Esophagus muscularis mucosa (tissue), 4 donors: ENCODE measurements at regions not wholly inside any gene's neighbourhood (a gene's known extent, or its start where the extent isn't known, plus 50 kb on each side); places are given as distances from the start of the nearest gene placed in this dataset.

Experiments used
- EP300 ChIP-seq: sonication (generic); formaldehyde crosslinking; IDR thresholded peaks from one replicate; pipeline ENCODE4 v1.6.1; 2017; ENCODE audit warnings: antibody characterized with exemption
- POLR2A ChIP-seq: fragments of 450-650 bp; IDR thresholded peaks from one replicate; pipeline ENCODE4 v1.6.1; 2017; ENCODE audit warnings: antibody characterized with exemption, moderate library complexity, mild to moderate bottlenecking, low read depth
- POLR2AphosphoS5 ChIP-seq, 2 donors: sonication (generic); formaldehyde crosslinking; IDR thresholded peaks; one replicate each; pipeline ENCODE4 v1.6.1; 2017; ENCODE audit warnings: antibody characterized with exemption in 2 of 2
- TF ChIP-seq, protein P1 (sequence below), 3 experiments: fragments of 200-600 bp in 2 of 3; fragments of 450-650 bp in 1 of 3; sonication (generic) in 2 of 3; IDR thresholded peaks; one replicate each; pipeline ENCODE4 v1.5.1; 2017 to 2019; ENCODE audit warnings: antibody characterized with exemption in 3 of 3, mild to moderate bottlenecking in 2 of 3, moderate library complexity in 1 of 3

DNA sequence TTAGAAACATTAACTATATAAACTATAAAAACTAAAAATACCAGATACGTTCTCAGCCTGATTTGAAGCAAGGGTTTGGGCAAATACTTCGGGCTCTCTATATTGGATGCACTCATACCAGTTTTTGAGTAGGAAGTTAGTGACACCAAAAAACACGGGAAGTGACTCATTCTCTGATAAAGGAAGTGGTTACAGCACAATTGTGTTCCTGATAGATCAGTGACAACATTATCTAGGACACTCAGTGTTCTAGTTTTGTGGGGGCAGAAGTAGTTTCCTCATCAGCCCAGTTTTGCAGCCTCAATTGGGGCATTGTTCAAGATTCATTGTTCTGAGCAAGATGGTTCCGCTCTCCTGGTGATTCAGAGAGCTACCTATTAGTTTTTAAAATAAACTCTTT lies 469.6 kb upstream of the DPPA4 start:
- TF ChIP-seq, protein P1, sequence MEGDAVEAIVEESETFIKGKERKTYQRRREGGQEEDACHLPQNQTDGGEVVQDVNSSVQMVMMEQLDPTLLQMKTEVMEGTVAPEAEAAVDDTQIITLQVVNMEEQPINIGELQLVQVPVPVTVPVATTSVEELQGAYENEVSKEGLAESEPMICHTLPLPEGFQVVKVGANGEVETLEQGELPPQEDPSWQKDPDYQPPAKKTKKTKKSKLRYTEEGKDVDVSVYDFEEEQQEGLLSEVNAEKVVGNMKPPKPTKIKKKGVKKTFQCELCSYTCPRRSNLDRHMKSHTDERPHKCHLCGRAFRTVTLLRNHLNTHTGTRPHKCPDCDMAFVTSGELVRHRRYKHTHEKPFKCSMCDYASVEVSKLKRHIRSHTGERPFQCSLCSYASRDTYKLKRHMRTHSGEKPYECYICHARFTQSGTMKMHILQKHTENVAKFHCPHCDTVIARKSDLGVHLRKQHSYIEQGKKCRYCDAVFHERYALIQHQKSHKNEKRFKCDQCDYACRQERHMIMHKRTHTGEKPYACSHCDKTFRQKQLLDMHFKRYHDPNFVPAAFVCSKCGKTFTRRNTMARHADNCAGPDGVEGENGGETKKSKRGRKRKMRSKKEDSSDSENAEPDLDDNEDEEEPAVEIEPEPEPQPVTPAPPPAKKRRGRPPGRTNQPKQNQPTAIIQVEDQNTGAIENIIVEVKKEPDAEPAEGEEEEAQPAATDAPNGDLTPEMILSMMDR (IDR thresholded peaks at IDR 0.05), result no peak
- TF ChIP-seq EP300 (no peak), POLR2A (no peak), POLR2AphosphoS5 (IDR thresholded peaks at IDR 0.05) (no peak)
